ENCODE measurements at regions not wholly inside any gene's neighbourhood (a gene's known extent, or its start where the extent isn't known, plus 50 kb on each side); places are given as distances from the start of the nearest gene placed in this dataset.
A peak's percentile ranks its signal among the peaks of the same experiment; 100 is the strongest.

GRCh38 chr2:180473456-180473855 lies 466.4 kb upstream of the CWC22 start:
- dilution Hi-C loops (cut with HindIII; ENCODE audit: low sequenced_read_pairs, unreplicated experiment), result no loop called here
- Histone ChIP-seq H3K4me1 (ENCODE audit: control insufficient read depth, insufficient read depth, low read length) (peaks cover 3% of the 10 kb centered on the region; the same call in 1 of the 2 replicates), H3K79me1 (ENCODE audit: low read depth in 1 of 2, low read length in 2 of 2) (no peaks in the 10 kb centered on the region), H4K8ac (ENCODE audit: low read depth in 2 of 2, low read length in 2 of 2) (no peak overlapping the region), H3K36me3 (ENCODE audit: control insufficient read depth, insufficient read depth, low read length) (no peaks in the 10 kb centered on the region), H2BK120ac (ENCODE audit: low read depth, low read length) (no peak overlapping the region), H4K91ac (ENCODE audit: insufficient read depth, low read depth, low read length) (no peak overlapping the region), H3K4me3 (ENCODE audit: insufficient read depth, low read depth, low read length) (no peak overlapping the region), H2BK15ac (ENCODE audit: low read depth, low read length) (no peak overlapping the region), H3K14ac (replicated peaks; ENCODE audit: low read depth, low read length) (no peak overlapping the region; the same call in 1 of the 2 replicates), H3K9ac (ENCODE audit: low read depth, low read length) (no peak overlapping the region), H2BK5ac (ENCODE audit: low read depth, low read length, poor library complexity, severe bottlenecking) (no peak overlapping the region), H3K9me3 (ENCODE audit: control insufficient read depth, insufficient read depth, low read length) (no peaks in the 10 kb centered on the region), H3K27ac (ENCODE audit: insufficient read depth, low read length) (no peak overlapping the region), H2AFZ (replicated peaks; ENCODE audit: low read length, poor library complexity) (no peak overlapping the region), H3K56ac (ENCODE audit: extremely low read depth, insufficient read depth, low read length) (no peak overlapping the region), H2AK9ac (replicated peaks; ENCODE audit: low read depth, low read length, poor library complexity) (no peak overlapping the region), H3K4ac (ENCODE audit: low read depth, low read length) (no peak overlapping the region), H2AK5ac (ENCODE audit: low read depth, low read length) (no peak overlapping the region), H3K23ac (ENCODE audit: low read depth, low read length) (no peak overlapping the region), H4K20me1 (ENCODE audit: insufficient read depth, low read length) (no peaks in the 10 kb centered on the region), H2BK20ac (ENCODE audit: low read depth, low read length) (no peak overlapping the region), H3K4me2 (ENCODE audit: low read depth, low read length) (no peak overlapping the region), H3K27me3 (ENCODE audit: control insufficient read depth, insufficient read depth, low read length) (no peaks in the 10 kb centered on the region), H3K9me1 (ENCODE audit: insufficient read depth, low read length) (no peaks in the 10 kb centered on the region), H4K5ac (ENCODE audit: low read depth, low read length) (no peak overlapping the region), H3K18ac (ENCODE audit: low read depth, low read length) (0 out of 2 replicates have a peak overlapping the region, but pooled peaks have one; percentile 27)
- BruUV-seq (replicated peaks), result no TSS peak
- ATAC-seq (ENCODE audit: low read depth) (no peak), DNase-seq (no peak)
- TF ChIP-seq CEBPB (IDR thresholded peaks at IDR 0.05; ENCODE audit: low read depth, low read length) (no peak), MAZ (IDR thresholded peaks at IDR 0.05; ENCODE audit: borderline replicate concordance, low read depth, low read length) (no peak), ELK1 (IDR thresholded peaks at IDR 0.05; ENCODE audit: borderline replicate concordance, low read depth, low read length) (no peak), SMC3 (IDR thresholded peaks at IDR 0.05; ENCODE audit: low read depth, low read length) (no peak), FOS (IDR thresholded peaks at IDR 0.05; ENCODE audit: low read depth, low read length) (no peak), BHLHE40 (IDR thresholded peaks at IDR 0.05; ENCODE audit: low read depth, low read length) (no peak), MXI1 (IDR thresholded peaks at IDR 0.05; ENCODE audit: borderline replicate concordance, low read depth, low read length) (no peak), CHD1 (IDR thresholded peaks at IDR 0.05; ENCODE audit: low read depth, low read length) (no peak), USF2 (IDR thresholded peaks at IDR 0.05; ENCODE audit: low read depth, low read length) (no peak), RAD21 (IDR thresholded peaks at IDR 0.05; ENCODE audit: low read length) (no peak), POLR2A (IDR thresholded peaks at IDR 0.05; ENCODE audit: low read depth, low read length) (no peak), CTCF (conservative IDR thresholded peaks at IDR 0.05; ENCODE audit: low read depth, low read length) (no peak), MAFK (IDR thresholded peaks at IDR 0.05; ENCODE audit: low read depth, low read length) (no peak), RFX5 (IDR thresholded peaks at IDR 0.05; ENCODE audit: low read depth, low read length) (no peak), RCOR1 (IDR thresholded peaks at IDR 0.05; ENCODE audit: insufficient replicate concordance, low read length) (no peak), NFE2L2 (IDR thresholded peaks at IDR 0.05; ENCODE audit: low read depth, low read length) (no peak)
- CTCF ChIA-PET, result no interaction called here
- intact Hi-C loops (cut with micrococcal nuclease), result loop anchor here (5.0 kb wide), 1 partner anchor 99 kb away; no protein-coding TSS in a partner anchor
- in situ Hi-C loops (cut with MboI; ENCODE audit: low sequenced_read_pairs), result no loop called here
- WGBS, 2 experiments (ENCODE audit: extremely low coverage in 2 of 2, insufficient read length in 1 of 2), result 40% methylated on average over 1 of the region's 1 CpG; no CpG with 5 or more reads in 1 of the 2 experiments
- POLR2A ChIA-PET (ENCODE audit: unreplicated experiment), result no interaction called here
